ENCODE measurements at regions not wholly inside any gene's neighbourhood (a gene's known extent, or its start where the extent isn't known, plus 50 kb on each side); places are given as distances from the start of the nearest gene placed in this dataset.

DNA sequence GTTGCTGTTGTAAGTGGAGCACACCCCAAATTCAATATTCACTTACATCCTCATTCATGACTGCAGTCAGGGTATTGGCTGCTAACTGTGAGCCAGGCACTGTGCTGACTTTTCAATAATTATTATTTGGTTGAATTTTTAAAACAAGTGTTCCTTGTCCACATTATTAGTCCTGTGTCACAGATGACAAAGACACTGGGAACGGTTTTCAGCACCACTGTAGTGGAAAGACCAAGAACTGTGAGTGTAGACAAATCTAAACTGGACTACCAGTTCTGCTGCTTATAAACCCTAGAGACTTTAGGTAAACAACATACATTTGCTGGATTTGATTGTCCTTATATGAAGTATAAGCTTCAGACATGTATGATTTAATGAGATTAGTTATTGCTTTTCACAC lies 197.7 kb upstream of the ROBO2 start:
- WGBS (ENCODE audit: insufficient coverage, insufficient read length) = no CpG with 5 or more reads among the region's 1 CpG
- no peaks in the 10 kb centered on the region for H3K27me3 ChIP-seq (ENCODE audit: control insufficient read depth, insufficient read depth, low read length)
- DNase-seq (ENCODE audit: low read depth, low spot score) = no peak
- no peak overlapping the region for H3K4me3 ChIP-seq (ENCODE audit: low read length)
- no peak overlapping the region for H3K27ac ChIP-seq (ENCODE audit: low read length)
- H3K4me1 ChIP-seq (ENCODE audit: control insufficient read depth, insufficient read depth, low read length) = no peaks in the 10 kb centered on the region
- no peaks in the 10 kb centered on the region for H3K36me3 ChIP-seq (ENCODE audit: control insufficient read depth, insufficient read depth, low read length)
- no peaks in the 10 kb centered on the region for H3K9me3 ChIP-seq (ENCODE audit: control insufficient read depth, insufficient read depth, low read length)

DNA sequence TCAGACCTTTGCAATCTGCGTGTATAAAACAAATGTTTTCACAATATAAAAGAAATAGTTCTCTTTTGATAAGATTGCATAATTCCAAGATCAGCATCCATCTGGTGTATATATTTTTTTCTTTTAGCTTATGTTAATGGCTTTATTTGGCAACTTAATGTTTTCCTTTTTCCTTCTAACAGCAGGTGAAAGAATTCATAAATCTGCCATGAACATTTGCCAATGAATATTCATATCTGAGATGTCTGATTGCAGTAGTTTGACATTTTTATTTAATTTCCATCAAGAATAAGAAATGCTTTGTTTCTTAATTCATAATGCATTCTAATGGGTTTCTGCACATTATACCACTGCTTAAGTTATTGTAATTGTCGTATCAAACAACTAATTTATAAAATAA lies 184.4 kb upstream of the ROBO2 start:
- H3K36me3 ChIP-seq (ENCODE audit: control insufficient read depth, insufficient read depth, low read length) = no peaks in the 10 kb centered on the region
- H3K27me3 ChIP-seq (ENCODE audit: control insufficient read depth, insufficient read depth, low read length) = no peaks in the 10 kb centered on the region
- no peak overlapping the region for H3K4me3 ChIP-seq (ENCODE audit: low read length)
- WGBS (ENCODE audit: insufficient coverage, insufficient read length) = no CpG with 5 or more reads among the region's 2 CpGs
- H3K27ac ChIP-seq (ENCODE audit: low read length) = no peak overlapping the region
- DNase-seq (ENCODE audit: low read depth, low spot score) = no peak
- H3K4me1 ChIP-seq (ENCODE audit: control insufficient read depth, insufficient read depth, low read length) = no peaks in the 10 kb centered on the region
- no peaks in the 10 kb centered on the region for H3K9me3 ChIP-seq (ENCODE audit: control insufficient read depth, insufficient read depth, low read length)

DNA sequence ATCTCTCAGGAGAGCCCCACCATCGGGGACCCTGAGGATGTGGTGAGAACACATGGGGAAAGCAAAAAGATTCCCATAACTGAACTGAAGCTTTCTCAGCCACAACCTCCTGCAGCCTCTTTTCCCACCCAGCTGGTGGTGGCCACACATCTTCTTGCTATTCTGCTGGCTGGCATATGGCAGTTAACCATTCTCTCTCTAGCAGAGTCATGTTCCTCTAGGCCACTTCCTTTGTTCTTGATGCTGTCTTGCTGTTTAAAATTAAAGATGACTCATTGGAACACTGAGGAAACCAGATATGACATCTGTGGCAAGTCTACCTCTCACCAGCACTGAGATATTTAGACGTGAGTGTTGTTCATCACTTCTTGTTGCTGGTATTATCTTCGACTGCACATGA lies 180.3 kb upstream of the ROBO2 start:
- Histone ChIP-seq H3K4me3 (ENCODE audit: low read length) (no peak overlapping the region), H3K36me3 (ENCODE audit: control insufficient read depth, insufficient read depth, low read length) (no peaks in the 10 kb centered on the region), H3K9me3 (ENCODE audit: control insufficient read depth, insufficient read depth, low read length) (no peaks in the 10 kb centered on the region), H3K27me3 (ENCODE audit: control insufficient read depth, insufficient read depth, low read length) (no peaks in the 10 kb centered on the region), H3K4me1 (ENCODE audit: control insufficient read depth, insufficient read depth, low read length) (no peaks in the 10 kb centered on the region), H3K27ac (ENCODE audit: low read length) (no peak overlapping the region)
- no peak for DNase-seq (ENCODE audit: low read depth, low spot score)
- no CpG with 5 or more reads among the region's 3 CpGs for WGBS (ENCODE audit: insufficient coverage, insufficient read length)

- no peaks in the 10 kb centered on the region for H3K27me3 ChIP-seq (ENCODE audit: control insufficient read depth, insufficient read depth, low read length)
- no peak overlapping the region for H3K27ac ChIP-seq (ENCODE audit: low read length)
- no peaks in the 10 kb centered on the region for H3K4me1 ChIP-seq (ENCODE audit: control insufficient read depth, insufficient read depth, low read length)
- no peak for DNase-seq (ENCODE audit: low read depth, low spot score)
- no peak overlapping the region for H3K4me3 ChIP-seq (ENCODE audit: low read length)
- H3K36me3 ChIP-seq (ENCODE audit: control insufficient read depth, insufficient read depth, low read length) = no peaks in the 10 kb centered on the region
- no peaks in the 10 kb centered on the region for H3K9me3 ChIP-seq (ENCODE audit: control insufficient read depth, insufficient read depth, low read length)
- WGBS (ENCODE audit: insufficient coverage, insufficient read length) = no CpG with 5 or more reads among the region's 4 CpGs
Measured at GRCh38 chr3:76864355-76864754, 175.5 kb upstream of the ROBO2 start.

GRCh38 chr3:76866729-76867408 lies 173.0 kb upstream of the ROBO2 start:
- no CpG with 5 or more reads among the region's 5 CpGs for WGBS (ENCODE audit: insufficient coverage, insufficient read length)
- no peak overlapping the region for H3K4me3 ChIP-seq (ENCODE audit: low read length)
- DNase-seq (ENCODE audit: low read depth, low spot score) = no peak

GRCh38 chr3:76869726-76870384 lies 170.0 kb upstream of the ROBO2 start:
- Histone ChIP-seq H3K4me3 (ENCODE audit: low read length) (no peak overlapping the region), H3K9me3 (ENCODE audit: control insufficient read depth, insufficient read depth, low read length) (no peaks in the 10 kb centered on the region), H3K4me1 (ENCODE audit: control insufficient read depth, insufficient read depth, low read length) (no peaks in the 10 kb centered on the region), H3K27ac (ENCODE audit: low read length) (no peak overlapping the region), H3K27me3 (ENCODE audit: control insufficient read depth, insufficient read depth, low read length) (no peaks in the 10 kb centered on the region), H3K36me3 (ENCODE audit: control insufficient read depth, insufficient read depth, low read length) (no peaks in the 10 kb centered on the region)
- DNase-seq (ENCODE audit: low read depth, low spot score) = no peak
- WGBS (ENCODE audit: insufficient coverage, insufficient read length) = no CpG with 5 or more reads among the region's 3 CpGs

More at GRCh38 chr3:76866729-76867408, 173.0 kb upstream of the ROBO2 start:
- no peaks in the 10 kb centered on the region for H3K4me1 ChIP-seq (ENCODE audit: control insufficient read depth, insufficient read depth, low read length)
- no peaks in the 10 kb centered on the region for H3K36me3 ChIP-seq (ENCODE audit: control insufficient read depth, insufficient read depth, low read length)
- no peaks in the 10 kb centered on the region for H3K27me3 ChIP-seq (ENCODE audit: control insufficient read depth, insufficient read depth, low read length)
- no peaks in the 10 kb centered on the region for H3K9me3 ChIP-seq (ENCODE audit: control insufficient read depth, insufficient read depth, low read length)
- no peak overlapping the region for H3K27ac ChIP-seq (ENCODE audit: low read length)

- Histone ChIP-seq H3K4me1 (ENCODE audit: control insufficient read depth, insufficient read depth, low read length) (no peaks in the 10 kb centered on the region), H3K9me3 (ENCODE audit: control insufficient read depth, insufficient read depth, low read length) (no peaks in the 10 kb centered on the region), H3K4me3 (ENCODE audit: low read length) (no peak overlapping the region), H3K27me3 (ENCODE audit: control insufficient read depth, insufficient read depth, low read length) (no peaks in the 10 kb centered on the region), H3K36me3 (ENCODE audit: control insufficient read depth, insufficient read depth, low read length) (no peaks in the 10 kb centered on the region), H3K27ac (ENCODE audit: low read length) (no peak overlapping the region)
- DNase-seq (ENCODE audit: low read depth, low spot score) = no peak
- WGBS (ENCODE audit: insufficient coverage, insufficient read length) = no CpG with 5 or more reads among the region's 1 CpG
Measured at GRCh38 chr3:76871655-76872054, 168.2 kb upstream of the ROBO2 start.

DNA sequence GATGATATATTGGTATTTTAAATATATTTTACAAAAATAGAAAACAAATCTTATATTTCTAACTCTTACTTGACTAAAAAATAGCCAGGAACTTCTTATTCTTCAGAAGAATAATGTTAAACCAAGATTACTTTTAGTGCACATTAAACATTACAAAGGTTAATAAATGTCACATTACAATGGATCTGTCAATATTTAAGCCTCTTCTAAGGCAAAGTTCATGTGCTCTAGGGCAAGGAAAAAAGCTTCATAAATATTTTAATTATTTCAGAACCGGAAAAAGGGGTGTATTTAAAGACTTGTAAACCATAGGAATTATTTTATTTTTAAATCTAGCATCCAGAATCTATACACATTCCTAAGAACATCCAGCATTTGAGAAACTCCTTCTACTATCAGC lies 166.9 kb upstream of the ROBO2 start:
- Histone ChIP-seq H3K4me1 (ENCODE audit: control insufficient read depth, insufficient read depth, low read length) (no peaks in the 10 kb centered on the region), H3K27me3 (ENCODE audit: control insufficient read depth, insufficient read depth, low read length) (no peaks in the 10 kb centered on the region), H3K36me3 (ENCODE audit: control insufficient read depth, insufficient read depth, low read length) (no peaks in the 10 kb centered on the region), H3K9me3 (ENCODE audit: control insufficient read depth, insufficient read depth, low read length) (no peaks in the 10 kb centered on the region), H3K4me3 (ENCODE audit: low read length) (no peak overlapping the region), H3K27ac (ENCODE audit: low read length) (no peak overlapping the region)
- no peak for DNase-seq (ENCODE audit: low read depth, low spot score)
- WGBS (ENCODE audit: insufficient coverage, insufficient read length) = no CpG with 5 or more reads among the region's 1 CpG

DNA sequence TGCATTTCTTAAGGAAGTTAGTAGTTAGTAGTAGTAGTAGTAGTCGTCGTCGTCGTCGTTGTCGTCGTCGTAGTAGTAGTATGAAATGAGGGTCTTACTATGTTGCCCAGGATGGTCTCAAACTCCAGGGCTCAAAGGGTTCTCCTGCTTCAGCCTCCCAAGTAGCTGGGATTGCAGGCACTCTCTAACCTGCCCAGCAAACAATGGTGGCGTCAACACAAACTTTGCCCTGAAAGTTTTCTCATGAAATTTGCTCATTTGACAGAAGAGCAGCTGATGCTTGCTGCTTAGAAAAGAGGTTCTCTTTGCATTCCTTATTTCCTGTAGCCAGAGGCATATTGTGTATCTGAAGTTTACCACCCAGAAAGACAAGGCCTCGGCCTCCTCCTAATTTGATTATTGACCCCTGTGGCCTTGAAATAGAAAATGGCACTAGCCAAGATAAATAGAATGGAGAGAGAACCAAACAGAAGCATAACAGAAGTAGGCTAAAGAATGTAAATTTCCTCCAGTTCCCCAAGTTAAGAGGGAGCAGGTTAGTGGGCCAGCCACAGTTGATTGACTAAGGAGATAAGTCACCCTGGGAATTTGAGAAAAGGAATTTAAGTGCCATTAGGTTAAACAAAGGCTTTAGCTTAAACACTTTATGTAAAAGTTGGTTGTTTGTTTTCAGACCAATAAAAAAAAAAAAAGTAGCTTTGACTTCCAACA lies 166.2 kb upstream of the ROBO2 start:
- no peak overlapping the region for H3K27ac ChIP-seq (ENCODE audit: low read length)
- 100% methylated on average over 7 of the region's 10 CpGs for WGBS (ENCODE audit: insufficient coverage, insufficient read length)
- DNase-seq (ENCODE audit: low read depth, low spot score) = no peak

DNA sequence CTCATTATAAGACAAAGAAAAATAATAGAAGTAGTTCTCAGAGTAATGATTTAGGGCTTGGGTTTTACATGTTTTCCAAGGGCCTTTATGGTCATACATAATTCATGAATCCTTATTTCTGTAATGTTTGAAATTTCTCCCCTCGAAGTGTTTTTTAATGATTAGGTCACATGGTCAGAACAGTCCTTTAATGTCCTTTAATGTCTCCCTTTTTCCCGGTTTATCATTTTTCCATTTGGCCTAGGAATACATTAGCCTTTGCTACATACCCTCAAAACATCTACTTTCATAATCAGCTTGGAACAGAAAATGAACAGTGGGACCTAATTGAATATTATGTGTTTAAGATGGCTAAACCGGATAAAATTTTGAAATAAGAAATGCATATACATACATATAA lies 159.9 kb upstream of the ROBO2 start:
- H3K27ac ChIP-seq (ENCODE audit: low read length) = no peak overlapping the region
- no peaks in the 10 kb centered on the region for H3K4me1 ChIP-seq (ENCODE audit: control insufficient read depth, insufficient read depth, low read length)
- H3K9me3 ChIP-seq (ENCODE audit: control insufficient read depth, insufficient read depth, low read length) = no peaks in the 10 kb centered on the region
- H3K27me3 ChIP-seq (ENCODE audit: control insufficient read depth, insufficient read depth, low read length) = no peaks in the 10 kb centered on the region
- no peak for DNase-seq (ENCODE audit: low read depth, low spot score)
- WGBS (ENCODE audit: insufficient coverage, insufficient read length) = no CpG with 5 or more reads among the region's 3 CpGs
- H3K36me3 ChIP-seq (ENCODE audit: control insufficient read depth, insufficient read depth, low read length) = no peaks in the 10 kb centered on the region
- H3K4me3 ChIP-seq (ENCODE audit: low read length) = no peak overlapping the region

More for the DNA sequence above, 166.2 kb upstream of the ROBO2 start:
- H3K4me1 ChIP-seq (ENCODE audit: control insufficient read depth, insufficient read depth, low read length) = no peaks in the 10 kb centered on the region
- no peak overlapping the region for H3K4me3 ChIP-seq (ENCODE audit: low read length)
- H3K36me3 ChIP-seq (ENCODE audit: control insufficient read depth, insufficient read depth, low read length) = no peaks in the 10 kb centered on the region
- H3K27me3 ChIP-seq (ENCODE audit: control insufficient read depth, insufficient read depth, low read length) = no peaks in the 10 kb centered on the region
- no peaks in the 10 kb centered on the region for H3K9me3 ChIP-seq (ENCODE audit: control insufficient read depth, insufficient read depth, low read length)
